IMR-90 (cell line): ENCODE measurements at regions not wholly inside any gene's neighbourhood (a gene's known extent, or its start where the extent isn't known, plus 50 kb on each side); places are given as distances from the start of the nearest gene placed in this dataset.

ENCODE experiments used
- ATAC-seq: fragments of 200-7000 bp; cut with Tn5 transposase; 2 replicates; pipeline ENCODE4 v1.9.1; 2020; ENCODE audit warnings: low read depth, mild to moderate bottlenecking, moderate library complexity
- BruUV-seq: library from RNA; stranded (reverse); fragments of 400-500 nt; replicated peaks from 2 replicates; lab custom pipeline; 2021; lab: Mats Ljungman, UMichigan
- CTCF ChIA-PET: fragments of 300-600 bp; formaldehyde crosslinking; extraction: SDS; loops from one replicate; lab custom pipeline; 2021; ENCODE audit warnings: antibody characterized with exemption; lab: Yijun Ruan, JAX
- POLR2A ChIA-PET: fragments of 300-600 bp; sonication (Branson Sonifier 250); formaldehyde crosslinking; loops from one replicate; lab custom pipeline; 2022; ENCODE audit warnings: antibody characterized with exemption; ENCODE audit not compliant: unreplicated experiment; lab: Charles Lee
- DNase-seq: peaks from one replicate; pipeline ENCODE4 v3.0.0; 2013
- H2AFZ ChIP-seq: replicated peaks from 2 replicates; pipeline ENCODE3; 2013; ENCODE audit warnings: low read length, mild to moderate bottlenecking; ENCODE audit not compliant: poor library complexity
- H2AK5ac ChIP-seq: 2 replicates; pipeline ENCODE4 v1.6.1; 2013; ENCODE audit warnings: low read depth, low read length, inconsistent platforms
- H2AK9ac ChIP-seq: replicated peaks from 2 replicates; pipeline ENCODE3; 2013; ENCODE audit warnings: mild to moderate bottlenecking, low read depth, low read length, moderate library complexity; ENCODE audit not compliant: poor library complexity
- H2BK120ac ChIP-seq: 2 replicates; pipeline ENCODE4 v1.6.1; 2013; ENCODE audit warnings: low read depth, low read length, inconsistent platforms
- H2BK15ac ChIP-seq: 3 replicates; pipeline ENCODE4 v1.6.1; 2013; ENCODE audit warnings: low read depth, low read length, inconsistent platforms
- H2BK20ac ChIP-seq: 2 replicates; pipeline ENCODE4 v1.6.1; 2013; ENCODE audit warnings: low read depth, mild to moderate bottlenecking, inconsistent platforms, low read length, moderate library complexity
- H2BK5ac ChIP-seq: 2 replicates; pipeline ENCODE4 v1.6.1; 2013; ENCODE audit warnings: mild to moderate bottlenecking, low read depth, low read length, inconsistent platforms; ENCODE audit not compliant: poor library complexity, severe bottlenecking
- H3K14ac ChIP-seq: replicated peaks from 2 replicates; pipeline ENCODE4 v1.6.1; 2013; ENCODE audit warnings: low read depth, low read length, inconsistent platforms
- H3K18ac ChIP-seq: 2 replicates; pipeline ENCODE4 v1.6.1; 2013; ENCODE audit warnings: low read depth, low read length, control low read depth
- H3K23ac ChIP-seq: 2 replicates; pipeline ENCODE4 v1.6.1; 2013; ENCODE audit warnings: low read depth, low read length, inconsistent platforms
- H3K27ac ChIP-seq: 2 replicates; pipeline ENCODE4 v1.5.1; 2013; ENCODE audit warnings: mild to moderate bottlenecking, control low read depth, low read length; ENCODE audit not compliant: insufficient read depth
- H3K27me3 ChIP-seq: 2 replicates; pipeline ENCODE4 v1.6.1; 2013; ENCODE audit warnings: low read length; ENCODE audit not compliant: control insufficient read depth, insufficient read depth
- H3K36me3 ChIP-seq: 2 replicates; pipeline ENCODE4 v1.6.1; 2013; ENCODE audit warnings: low read length, mixed read lengths; ENCODE audit not compliant: control insufficient read depth, insufficient read depth
- H3K4ac ChIP-seq: 2 replicates; pipeline ENCODE4 v1.6.1; 2013; ENCODE audit warnings: low read depth, low read length, inconsistent platforms
- H3K4me1 ChIP-seq: 2 replicates; pipeline ENCODE4 v1.6.1; 2013; ENCODE audit warnings: low read length, mixed read lengths; ENCODE audit not compliant: control insufficient read depth, insufficient read depth
- H3K4me2 ChIP-seq: 2 replicates; pipeline ENCODE4 v1.6.1; 2013; ENCODE audit warnings: low read depth, mild to moderate bottlenecking, control low read depth, low read length, moderate library complexity
- H3K4me3 ChIP-seq: 2 replicates; pipeline ENCODE4 v1.5.1; 2013; ENCODE audit warnings: low read depth, mild to moderate bottlenecking, control low read depth, low read length, moderate library complexity; ENCODE audit not compliant: insufficient read depth
- H3K56ac ChIP-seq: 2 replicates; pipeline ENCODE4 v1.6.1; 2013; ENCODE audit warnings: low read length, inconsistent platforms; ENCODE audit not compliant: insufficient read depth; ENCODE audit errors: extremely low read depth
- H3K79me1 ChIP-seq, 2 experiments: 2 replicates each; pipeline ENCODE4 v1.6.1; 2013; ENCODE audit warnings: low read length in 2 of 2, inconsistent platforms in 1 of 2, low read depth in 1 of 2
- H3K9ac ChIP-seq: 2 replicates; pipeline ENCODE4 v1.6.1; 2013; ENCODE audit warnings: low read depth, low read length, control low read depth
- H3K9me1 ChIP-seq: 2 replicates; pipeline ENCODE4 v1.6.1; 2013; ENCODE audit warnings: low read length, inconsistent platforms; ENCODE audit not compliant: insufficient read depth
- H3K9me3 ChIP-seq: 2 replicates; pipeline ENCODE4 v1.6.1; 2013; ENCODE audit warnings: low read length; ENCODE audit not compliant: control insufficient read depth, insufficient read depth
- H4K20me1 ChIP-seq: 2 replicates; pipeline ENCODE4 v1.6.1; 2013; ENCODE audit warnings: low read length, inconsistent platforms; ENCODE audit not compliant: insufficient read depth
- H4K5ac ChIP-seq: 2 replicates; pipeline ENCODE4 v1.6.1; 2013; ENCODE audit warnings: mild to moderate bottlenecking, low read depth, low read length, control low read depth
- H4K8ac ChIP-seq, 2 experiments: 2 replicates each; pipeline ENCODE4 v1.6.1; 2013; ENCODE audit warnings: low read depth in 2 of 2, low read length in 2 of 2, control low read depth in 1 of 2, inconsistent platforms in 1 of 2
- H4K91ac ChIP-seq: 2 replicates; pipeline ENCODE4 v1.6.1; 2013; ENCODE audit warnings: low read depth, low read length, inconsistent platforms; ENCODE audit not compliant: insufficient read depth
- BHLHE40 ChIP-seq: fragments of 150-350 bp; IDR thresholded peaks from 2 replicates; pipeline ENCODE4 v1.6.1; 2016; ENCODE audit warnings: mild to moderate bottlenecking, low read depth, low read length
- CEBPB ChIP-seq: IDR thresholded peaks from 2 replicates; pipeline ENCODE4 v1.6.1; 2012; ENCODE audit warnings: low read depth, low read length, improper control_type of control experiment
- CHD1 ChIP-seq: IDR thresholded peaks from 2 replicates; pipeline ENCODE4 v1.6.1; 2012; ENCODE audit warnings: low read depth, low read length, improper control_type of control experiment
- FOS ChIP-seq: fragments of 150-350 bp; IDR thresholded peaks from 2 replicates; pipeline ENCODE4 v1.6.1; 2016; ENCODE audit warnings: low read depth, low read length
- MAFK ChIP-seq: IDR thresholded peaks from 2 replicates; pipeline ENCODE4 v1.6.1; 2012; ENCODE audit warnings: low read depth, low read length, improper control_type of control experiment
- MAZ ChIP-seq: IDR thresholded peaks from 2 replicates; pipeline ENCODE4 v1.6.1; 2012; ENCODE audit warnings: low read depth, mild to moderate bottlenecking, low read length, improper control_type of control experiment, moderate library complexity, borderline replicate concordance
- MXI1 ChIP-seq: IDR thresholded peaks from 2 replicates; pipeline ENCODE4 v1.6.1; 2012; ENCODE audit warnings: low read depth, mild to moderate bottlenecking, low read length, moderate library complexity, borderline replicate concordance
- NFE2L2 ChIP-seq: fragments of 150-350 bp; IDR thresholded peaks from 2 replicates; pipeline ENCODE4 v1.6.1; 2016; ENCODE audit warnings: low read depth, mild to moderate bottlenecking, low read length
- POLR2A ChIP-seq: IDR thresholded peaks from 2 replicates; pipeline ENCODE4 v1.6.1; 2012; ENCODE audit warnings: mild to moderate bottlenecking, low read depth, low read length
- RAD21 ChIP-seq: IDR thresholded peaks from 2 replicates; pipeline ENCODE4 v1.6.1; 2012; ENCODE audit warnings: low read length, improper control_type of control experiment
- RCOR1 ChIP-seq: IDR thresholded peaks from 2 replicates; pipeline ENCODE4 v1.6.1; 2012; ENCODE audit warnings: mild to moderate bottlenecking, low read length, improper control_type of control experiment; ENCODE audit not compliant: insufficient replicate concordance
- RFX5 ChIP-seq: IDR thresholded peaks from 2 replicates; pipeline ENCODE4 v1.8.0; 2012; ENCODE audit warnings: low read depth, mild to moderate bottlenecking, low read length, moderate library complexity
- SMC3 ChIP-seq: fragments of 150-350 bp; IDR thresholded peaks from 2 replicates; pipeline ENCODE4 v1.6.1; 2016; ENCODE audit warnings: low read depth, mild to moderate bottlenecking, antibody characterized with exemption, low read length, moderate library complexity
- WGBS, 2 experiments: methylation state at CpG; one replicate each; pipeline versions ENCODE4 v1.1.5 to v1.1.7; 2013; ENCODE audit warnings: missing lambda C conversion rate in 2 of 2; ENCODE audit not compliant: insufficient read length in 1 of 2; ENCODE audit errors: extremely low coverage in 2 of 2; 5-methylcytosine and 5-hydroxymethylcytosine counted together
- dilution Hi-C: fragments of 300-500 bp; cut with HindIII; formaldehyde crosslinking; loops from one replicate; pipeline ENCODE4 v1.14.3; 2018; ENCODE audit warnings: low sequenced_read_pairs; ENCODE audit not compliant: unreplicated experiment
- in situ Hi-C: fragments of 300-500 bp; cut with MboI; formaldehyde crosslinking; loops from 3 replicates; pipeline ENCODE4 v1.14.3; 2019; ENCODE audit warnings: low sequenced_read_pairs, inconsistent platforms, mixed read lengths
- intact Hi-C: fragments of 100-400 bp; cut with micrococcal nuclease; formaldehyde crosslinking; loops from 2 replicates; pipeline ENCODE4 v1.10.0; 2022
- TF ChIP-seq, protein P1 (sequence below): conservative IDR thresholded peaks from 2 replicates; pipeline ENCODE4 v1.5.1; 2012; ENCODE audit warnings: mild to moderate bottlenecking, low read depth, low read length, improper control_type of control experiment
- TF ChIP-seq, protein P2 (sequence below): fragments of 150-350 bp; IDR thresholded peaks from 2 replicates; pipeline ENCODE4 v1.6.1; 2016; ENCODE audit warnings: low read depth, mild to moderate bottlenecking, low read length, moderate library complexity, borderline replicate concordance
- TF ChIP-seq, protein P3 (sequence below): fragments of 150-350 bp; IDR thresholded peaks from 2 replicates; pipeline ENCODE4 v1.6.1; 2017; ENCODE audit warnings: mild to moderate bottlenecking, antibody characterized with exemption, low read length, low read depth

DNA sequence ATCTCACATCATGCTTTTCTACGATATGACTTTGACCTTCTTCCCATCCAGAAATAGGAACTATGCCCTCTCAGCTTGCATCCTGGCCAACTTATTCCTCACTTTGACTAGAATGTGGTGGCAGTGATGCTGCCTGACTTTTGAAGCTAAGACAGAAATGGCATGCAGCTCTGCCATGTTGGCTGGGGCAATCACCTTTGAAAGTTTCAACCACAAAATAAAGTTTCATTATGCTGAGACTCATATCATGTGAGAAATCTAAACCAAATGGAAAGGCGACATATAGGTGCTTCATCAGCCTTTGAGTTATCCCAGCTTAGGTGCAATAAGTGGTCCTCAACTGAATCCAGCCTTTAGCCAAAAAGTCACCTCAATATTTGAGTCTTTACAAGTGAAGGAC lies 370.0 kb upstream of the CHRM3 start:
- Histone ChIP-seq H3K27me3 (no peaks in the 10 kb centered on the region), H2BK5ac (no peak overlapping the region), H3K4ac (no peak overlapping the region), H3K4me2 (no peak overlapping the region), H3K36me3 (no peaks in the 10 kb centered on the region), H3K4me3 (no peak overlapping the region), H3K9ac (no peak overlapping the region), H2BK120ac (no peak overlapping the region), H2BK20ac (no peak overlapping the region), H4K91ac (no peak overlapping the region), H3K27ac (no peak overlapping the region), H4K5ac (no peak overlapping the region), H2AFZ (no peak overlapping the region), H2BK15ac (no peak overlapping the region), H3K14ac (no peak overlapping the region), H2AK9ac (no peak overlapping the region), H3K23ac (no peak overlapping the region), H4K20me1 (no peaks in the 10 kb centered on the region), H3K9me3 (peaks cover 10% of the 10 kb centered on the region), H3K56ac (no peak overlapping the region), H4K8ac (no peak overlapping the region), H3K18ac (no peak overlapping the region), H3K9me1 (no peaks in the 10 kb centered on the region), H3K79me1 (no peaks in the 10 kb centered on the region), H2AK5ac (no peak overlapping the region), H3K4me1 (no peaks in the 10 kb centered on the region)
- dilution Hi-C loops: no loop called here
- DNase-seq: no peak
- ATAC-seq: no peak
- intact Hi-C loops: no loop called here
- TF ChIP-seq BHLHE40 (no peak), FOS (no peak), CEBPB (no peak), CHD1 (no peak), MAZ (no peak), RAD21 (no peak), SMC3 (no peak), MXI1 (no peak), RCOR1 (no peak), POLR2A (no peak), MAFK (no peak), NFE2L2 (no peak), RFX5 (no peak)
- TF ChIP-seq, protein P1, sequence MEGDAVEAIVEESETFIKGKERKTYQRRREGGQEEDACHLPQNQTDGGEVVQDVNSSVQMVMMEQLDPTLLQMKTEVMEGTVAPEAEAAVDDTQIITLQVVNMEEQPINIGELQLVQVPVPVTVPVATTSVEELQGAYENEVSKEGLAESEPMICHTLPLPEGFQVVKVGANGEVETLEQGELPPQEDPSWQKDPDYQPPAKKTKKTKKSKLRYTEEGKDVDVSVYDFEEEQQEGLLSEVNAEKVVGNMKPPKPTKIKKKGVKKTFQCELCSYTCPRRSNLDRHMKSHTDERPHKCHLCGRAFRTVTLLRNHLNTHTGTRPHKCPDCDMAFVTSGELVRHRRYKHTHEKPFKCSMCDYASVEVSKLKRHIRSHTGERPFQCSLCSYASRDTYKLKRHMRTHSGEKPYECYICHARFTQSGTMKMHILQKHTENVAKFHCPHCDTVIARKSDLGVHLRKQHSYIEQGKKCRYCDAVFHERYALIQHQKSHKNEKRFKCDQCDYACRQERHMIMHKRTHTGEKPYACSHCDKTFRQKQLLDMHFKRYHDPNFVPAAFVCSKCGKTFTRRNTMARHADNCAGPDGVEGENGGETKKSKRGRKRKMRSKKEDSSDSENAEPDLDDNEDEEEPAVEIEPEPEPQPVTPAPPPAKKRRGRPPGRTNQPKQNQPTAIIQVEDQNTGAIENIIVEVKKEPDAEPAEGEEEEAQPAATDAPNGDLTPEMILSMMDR: no peak
- TF ChIP-seq, protein P2, sequence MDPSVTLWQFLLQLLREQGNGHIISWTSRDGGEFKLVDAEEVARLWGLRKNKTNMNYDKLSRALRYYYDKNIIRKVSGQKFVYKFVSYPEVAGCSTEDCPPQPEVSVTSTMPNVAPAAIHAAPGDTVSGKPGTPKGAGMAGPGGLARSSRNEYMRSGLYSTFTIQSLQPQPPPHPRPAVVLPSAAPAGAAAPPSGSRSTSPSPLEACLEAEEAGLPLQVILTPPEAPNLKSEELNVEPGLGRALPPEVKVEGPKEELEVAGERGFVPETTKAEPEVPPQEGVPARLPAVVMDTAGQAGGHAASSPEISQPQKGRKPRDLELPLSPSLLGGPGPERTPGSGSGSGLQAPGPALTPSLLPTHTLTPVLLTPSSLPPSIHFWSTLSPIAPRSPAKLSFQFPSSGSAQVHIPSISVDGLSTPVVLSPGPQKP: no peak
- TF ChIP-seq, protein P3, sequence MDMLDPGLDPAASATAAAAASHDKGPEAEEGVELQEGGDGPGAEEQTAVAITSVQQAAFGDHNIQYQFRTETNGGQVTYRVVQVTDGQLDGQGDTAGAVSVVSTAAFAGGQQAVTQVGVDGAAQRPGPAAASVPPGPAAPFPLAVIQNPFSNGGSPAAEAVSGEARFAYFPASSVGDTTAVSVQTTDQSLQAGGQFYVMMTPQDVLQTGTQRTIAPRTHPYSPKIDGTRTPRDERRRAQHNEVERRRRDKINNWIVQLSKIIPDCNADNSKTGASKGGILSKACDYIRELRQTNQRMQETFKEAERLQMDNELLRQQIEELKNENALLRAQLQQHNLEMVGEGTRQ: no peak
- no CpG with 5 or more reads among the region's 2 CpGs for WGBS, 2 experiments
- ChIA-PET POLR2A (no interaction called here), CTCF (no interaction called here)
- in situ Hi-C loops: no loop called here
- BruUV-seq: no TSS peak
